ENCODE measurements at regions not wholly inside any gene's neighbourhood (a gene's known extent, or its start where the extent isn't known, plus 50 kb on each side); places are given as distances from the start of the nearest gene placed in this dataset.

GRCh38 chr6:113194090-113194489, 663.1 kb upstream of the MARCKS start:
- TF ChIP-seq POLR2A (IDR thresholded peaks at IDR 0.05; ENCODE audit: low read length) (no peak), MAFK (IDR thresholded peaks at IDR 0.05; ENCODE audit: partially characterized antibody) (peak; percentile 34), TP53 (CRISPR knock-in tag; IDR thresholded peaks at IDR 0.05) (no peak), FOSL2 (IDR thresholded peaks at IDR 0.05) (no peak), FOSL2 (CRISPR knock-in tag; IDR thresholded peaks at IDR 0.05) (no peak), CEBPB (IDR thresholded peaks at IDR 0.05) (no peak), FOSB (CRISPR knock-in tag; IDR thresholded peaks at IDR 0.05) (no peak)
- TF ChIP-seq, protein P1, sequence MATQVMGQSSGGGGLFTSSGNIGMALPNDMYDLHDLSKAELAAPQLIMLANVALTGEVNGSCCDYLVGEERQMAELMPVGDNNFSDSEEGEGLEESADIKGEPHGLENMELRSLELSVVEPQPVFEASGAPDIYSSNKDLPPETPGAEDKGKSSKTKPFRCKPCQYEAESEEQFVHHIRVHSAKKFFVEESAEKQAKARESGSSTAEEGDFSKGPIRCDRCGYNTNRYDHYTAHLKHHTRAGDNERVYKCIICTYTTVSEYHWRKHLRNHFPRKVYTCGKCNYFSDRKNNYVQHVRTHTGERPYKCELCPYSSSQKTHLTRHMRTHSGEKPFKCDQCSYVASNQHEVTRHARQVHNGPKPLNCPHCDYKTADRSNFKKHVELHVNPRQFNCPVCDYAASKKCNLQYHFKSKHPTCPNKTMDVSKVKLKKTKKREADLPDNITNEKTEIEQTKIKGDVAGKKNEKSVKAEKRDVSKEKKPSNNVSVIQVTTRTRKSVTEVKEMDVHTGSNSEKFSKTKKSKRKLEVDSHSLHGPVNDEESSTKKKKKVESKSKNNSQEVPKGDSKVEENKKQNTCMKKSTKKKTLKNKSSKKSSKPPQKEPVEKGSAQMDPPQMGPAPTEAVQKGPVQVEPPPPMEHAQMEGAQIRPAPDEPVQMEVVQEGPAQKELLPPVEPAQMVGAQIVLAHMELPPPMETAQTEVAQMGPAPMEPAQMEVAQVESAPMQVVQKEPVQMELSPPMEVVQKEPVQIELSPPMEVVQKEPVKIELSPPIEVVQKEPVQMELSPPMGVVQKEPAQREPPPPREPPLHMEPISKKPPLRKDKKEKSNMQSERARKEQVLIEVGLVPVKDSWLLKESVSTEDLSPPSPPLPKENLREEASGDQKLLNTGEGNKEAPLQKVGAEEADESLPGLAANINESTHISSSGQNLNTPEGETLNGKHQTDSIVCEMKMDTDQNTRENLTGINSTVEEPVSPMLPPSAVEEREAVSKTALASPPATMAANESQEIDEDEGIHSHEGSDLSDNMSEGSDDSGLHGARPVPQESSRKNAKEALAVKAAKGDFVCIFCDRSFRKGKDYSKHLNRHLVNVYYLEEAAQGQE (IDR thresholded peaks at IDR 0.05) = no peak
- TF ChIP-seq, protein P2, sequence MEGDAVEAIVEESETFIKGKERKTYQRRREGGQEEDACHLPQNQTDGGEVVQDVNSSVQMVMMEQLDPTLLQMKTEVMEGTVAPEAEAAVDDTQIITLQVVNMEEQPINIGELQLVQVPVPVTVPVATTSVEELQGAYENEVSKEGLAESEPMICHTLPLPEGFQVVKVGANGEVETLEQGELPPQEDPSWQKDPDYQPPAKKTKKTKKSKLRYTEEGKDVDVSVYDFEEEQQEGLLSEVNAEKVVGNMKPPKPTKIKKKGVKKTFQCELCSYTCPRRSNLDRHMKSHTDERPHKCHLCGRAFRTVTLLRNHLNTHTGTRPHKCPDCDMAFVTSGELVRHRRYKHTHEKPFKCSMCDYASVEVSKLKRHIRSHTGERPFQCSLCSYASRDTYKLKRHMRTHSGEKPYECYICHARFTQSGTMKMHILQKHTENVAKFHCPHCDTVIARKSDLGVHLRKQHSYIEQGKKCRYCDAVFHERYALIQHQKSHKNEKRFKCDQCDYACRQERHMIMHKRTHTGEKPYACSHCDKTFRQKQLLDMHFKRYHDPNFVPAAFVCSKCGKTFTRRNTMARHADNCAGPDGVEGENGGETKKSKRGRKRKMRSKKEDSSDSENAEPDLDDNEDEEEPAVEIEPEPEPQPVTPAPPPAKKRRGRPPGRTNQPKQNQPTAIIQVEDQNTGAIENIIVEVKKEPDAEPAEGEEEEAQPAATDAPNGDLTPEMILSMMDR (IDR thresholded peaks at IDR 0.05) = no peak
- TF ChIP-seq, protein P3, sequence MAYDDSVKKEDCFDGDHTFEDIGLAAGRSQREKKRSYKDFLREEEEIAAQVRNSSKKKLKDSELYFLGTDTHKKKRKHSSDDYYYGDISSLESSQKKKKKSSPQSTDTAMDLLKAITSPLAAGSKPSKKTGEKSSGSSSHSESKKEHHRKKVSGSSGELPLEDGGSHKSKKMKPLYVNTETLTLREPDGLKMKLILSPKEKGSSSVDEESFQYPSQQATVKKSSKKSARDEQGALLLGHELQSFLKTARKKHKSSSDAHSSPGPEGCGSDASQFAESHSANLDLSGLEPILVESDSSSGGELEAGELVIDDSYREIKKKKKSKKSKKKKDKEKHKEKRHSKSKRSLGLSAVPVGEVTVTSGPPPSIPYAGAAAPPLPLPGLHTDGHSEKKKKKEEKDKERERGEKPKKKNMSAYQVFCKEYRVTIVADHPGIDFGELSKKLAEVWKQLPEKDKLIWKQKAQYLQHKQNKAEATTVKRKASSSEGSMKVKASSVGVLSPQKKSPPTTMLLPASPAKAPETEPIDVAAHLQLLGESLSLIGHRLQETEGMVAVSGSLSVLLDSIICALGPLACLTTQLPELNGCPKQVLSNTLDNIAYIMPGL (CRISPR knock-in tag; IDR thresholded peaks at IDR 0.05; ENCODE audit: borderline replicate concordance) = no peak

Data from A549 (cell line).